Thyroid gland (tissue), 4 donors: ENCODE measurements at regions not wholly inside any gene's neighbourhood (a gene's known extent, or its start where the extent isn't known, plus 50 kb on each side); places are given as distances from the start of the nearest gene placed in this dataset.

Experiments
- DNase-seq, 2 donors: peaks; one replicate each; pipeline ENCODE4 v3.0.0-alpha.2; 2019
- H3K27ac ChIP-seq, 3 donors: fragments of 200-600 bp; sonication (generic); 1 replicate in 2 of 3; 2 replicates in 1 of 3; pipeline ENCODE4 v1.5.1; 2016 to 2019; ENCODE audit warnings: mild to moderate bottlenecking in 1 of 3, moderate library complexity in 1 of 3
- H3K27me3 ChIP-seq: fragments of 200-600 bp; sonication (generic); one replicate; pipeline ENCODE4 v1.5.1; 2019
- H3K36me3 ChIP-seq, 2 donors: fragments of 200-600 bp; sonication (generic); one replicate each; pipeline ENCODE4 v1.5.1; 2016 to 2019
- H3K4me1 ChIP-seq, 2 donors: fragments of 200-600 bp; sonication (generic); one replicate each; pipeline ENCODE4 v1.5.1; 2017 to 2019
- H3K4me3 ChIP-seq, 3 donors: fragments of 200-600 bp; sonication (generic); replicated peaks in 1 of 3; 1 replicate in 2 of 3; 2 replicates in 1 of 3; pipeline ENCODE4 v1.5.1; 2016; ENCODE audit warnings: mild to moderate bottlenecking in 1 of 3
- H3K9me3 ChIP-seq: fragments of 200-600 bp; sonication (generic); one replicate; pipeline ENCODE4 v1.5.1; 2017
- CTCF ChIP-seq, 6 experiments: fragments of 200-600 bp in 3 of 6; fragments of 450-650 bp in 3 of 6; sonication (generic) in 3 of 6; IDR thresholded peaks; one replicate each; pipeline ENCODE4 v1.5.1; 2016 to 2019; ENCODE audit warnings: antibody characterized with exemption in 6 of 6, mild to moderate bottlenecking in 2 of 6, inconsistent platforms in 1 of 6, moderate library complexity in 1 of 6
- POLR2A ChIP-seq, 2 donors: fragments of 450-650 bp; IDR thresholded peaks; one replicate each; pipeline ENCODE4 v1.6.1; 2017; ENCODE audit warnings: antibody characterized with exemption in 2 of 2, mild to moderate bottlenecking in 2 of 2, moderate library complexity in 1 of 2
- WGBS, 2 donors: methylation state at CpG; one replicate each; pipeline ENCODE4 v1.1.5; 2017; 5-methylcytosine and 5-hydroxymethylcytosine counted together
- intact Hi-C: fragments of 100-400 bp; cut with DNase I; formaldehyde crosslinking; loops from one replicate; pipeline ENCODE4 v1.15.1; 2023

GRCh38 chr3:27573138-27573537, 89.0 kb upstream of the SLC4A7 start:
- intact Hi-C loops, result no loop called here
- H3K27ac ChIP-seq, result no peak overlapping the region
- no peaks in the 10 kb centered on the region for H3K9me3 ChIP-seq
- no peak overlapping the region for H3K4me3 ChIP-seq
- TF ChIP-seq CTCF (IDR thresholded peaks at IDR 0.05) (no peak), POLR2A (IDR thresholded peaks at IDR 0.05) (no peak)
- peaks cover 0 to 4% of the 10 kb centered on the region in 2 donors for H3K4me1 ChIP-seq
- H3K36me3 ChIP-seq, result no peaks in the 10 kb centered on the region
- DNase-seq, result no peak
- no peaks in the 10 kb centered on the region for H3K27me3 ChIP-seq
- WGBS, 2 donors, result 95 to 97% methylated on average over 3 of the region's 3 CpGs

DNA sequence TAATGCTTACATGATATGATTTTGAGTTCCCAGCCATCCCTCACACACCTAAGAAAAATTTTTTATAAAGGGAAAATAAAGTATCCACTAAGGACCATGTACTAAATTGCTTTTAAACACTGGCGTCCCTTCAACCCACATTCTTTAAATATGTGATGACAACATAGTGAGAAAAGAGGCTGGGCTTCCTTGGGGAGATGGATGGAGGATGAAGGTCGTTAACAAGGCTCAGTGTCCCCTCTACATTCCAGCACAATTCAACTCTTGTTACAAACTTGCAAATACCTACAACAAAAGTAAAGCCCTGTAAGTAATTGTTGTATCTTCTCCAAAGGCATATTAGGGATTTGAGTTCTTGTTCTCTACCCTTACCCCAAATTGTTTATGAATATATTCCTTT, 87.2 kb upstream of the SLC4A7 start:
- Histone ChIP-seq H3K36me3 (no peaks in the 10 kb centered on the region), H3K9me3 (no peaks in the 10 kb centered on the region), H3K4me3 (no peak overlapping the region), H3K4me1 (peaks cover 0 to 4% of the 10 kb centered on the region in 2 donors), H3K27ac (no peak overlapping the region), H3K27me3 (no peaks in the 10 kb centered on the region)
- DNase-seq, result no peak
- 75 to 76% methylated on average over 2 of the region's 2 CpGs for WGBS, 2 donors
- TF ChIP-seq POLR2A (IDR thresholded peaks at IDR 0.05) (no peak), CTCF (IDR thresholded peaks at IDR 0.05) (no peak)
- intact Hi-C loops, result no loop called here

- intact Hi-C loops, result no loop called here
- H3K4me1 ChIP-seq, result peaks cover 0 to 4% of the 10 kb centered on the region in 2 donors
- WGBS, 2 donors, result 77 to 86% methylated on average over 4 of the region's 4 CpGs
- no peak for DNase-seq
- H3K9me3 ChIP-seq, result no peaks in the 10 kb centered on the region
- no peak overlapping the region for H3K4me3 ChIP-seq
- TF ChIP-seq CTCF (IDR thresholded peaks at IDR 0.05) (no peak), POLR2A (IDR thresholded peaks at IDR 0.05) (no peak)
- H3K27ac ChIP-seq, result no peak overlapping the region
- no peaks in the 10 kb centered on the region for H3K27me3 ChIP-seq
- H3K36me3 ChIP-seq, result no peaks in the 10 kb centered on the region
Measured at GRCh38 chr3:27570421-27571106, 86.4 kb upstream of the SLC4A7 start.

DNA sequence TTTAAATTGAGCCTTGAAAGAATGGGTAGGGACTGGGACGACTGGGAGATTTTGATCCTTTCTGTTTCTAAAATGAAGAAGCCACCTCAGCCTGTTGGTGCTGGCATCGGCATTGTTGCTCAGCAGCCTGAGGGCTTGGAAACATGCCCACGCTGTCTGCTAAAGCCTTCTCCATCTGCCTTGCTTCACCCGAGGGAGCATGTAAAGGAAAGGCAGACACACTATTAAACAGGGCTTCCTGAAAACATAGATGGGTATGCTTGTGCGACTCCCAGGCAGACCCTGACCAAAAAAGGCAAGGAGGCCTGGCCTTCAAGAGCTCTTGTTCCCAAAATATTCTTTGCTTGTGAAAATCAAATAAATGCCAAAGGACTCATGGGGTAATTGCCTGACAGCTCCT, 84.2 kb upstream of the SLC4A7 start:
- 21 to 37% methylated on average over 2 to 5 of the region's 5 CpGs for WGBS, 2 donors
- no peak overlapping the region for H3K4me3 ChIP-seq
- no peaks in the 10 kb centered on the region for H3K27me3 ChIP-seq
- TF ChIP-seq POLR2A (IDR thresholded peaks at IDR 0.05), result no peak
- no peak for TF ChIP-seq CTCF (IDR thresholded peaks at IDR 0.05)
- DNase-seq, result peak; percentile 75 to 77
- H3K9me3 ChIP-seq, result no peaks in the 10 kb centered on the region
- H3K36me3 ChIP-seq, result no peaks in the 10 kb centered on the region
- H3K27ac ChIP-seq, result no peak overlapping the region
- peaks cover 0 to 4% of the 10 kb centered on the region in 2 donors for H3K4me1 ChIP-seq
- intact Hi-C loops, result no loop called here

- 100% methylated on average over 1 of the region's 1 CpG for WGBS, 2 donors
- Histone ChIP-seq H3K4me3 (no peak overlapping the region), H3K27me3 (no peaks in the 10 kb centered on the region), H3K27ac (no peak overlapping the region), H3K4me1 (peaks cover 0 to 4% of the 10 kb centered on the region in 2 donors), H3K36me3 (no peaks in the 10 kb centered on the region), H3K9me3 (no peaks in the 10 kb centered on the region)
- DNase-seq, result no peak
- intact Hi-C loops, result no loop called here
- TF ChIP-seq CTCF (IDR thresholded peaks at IDR 0.05) (no peak), POLR2A (IDR thresholded peaks at IDR 0.05) (no peak)
Measured at GRCh38 chr3:27567251-27567650, 83.1 kb upstream of the SLC4A7 start.
